ENCODE measurements at regions not wholly inside any gene's neighbourhood (a gene's known extent, or its start where the extent isn't known, plus 50 kb on each side); places are given as distances from the start of the nearest gene placed in this dataset.
A peak's percentile ranks its signal among the peaks of the same experiment; 100 is the strongest.

GRCh38 chr15:69647142-69647513 is 194.5 kb downstream of the RPLP1 start:
- 45 to 68% (median 59%) methylated on average over 1 of the region's 1 CpG for WGBS, 3 donors
- Histone ChIP-seq H3K36me3 (no peaks in the 10 kb centered on the region), H3K4me1 (ENCODE audit: insufficient read depth) (peaks cover 4% of the 10 kb centered on the region), H3K27ac (no peak overlapping the region), H3K9me3 (no peaks in the 10 kb centered on the region), H3K4me3 (no peak overlapping the region), H3K27me3 (no peaks in the 10 kb centered on the region)
- intact Hi-C loops (cut with DNase I) = loop anchor here in 1 of 4 donors (10.0 kb wide), 1 partner anchor 152 kb away; no protein-coding TSS in a partner anchor
- DNase-seq = peak in 1 of 5 donors; percentile 4
- no peak for TF ChIP-seq EP300 (IDR thresholded peaks at IDR 0.05)
- TF ChIP-seq POLR2A (IDR thresholded peaks at IDR 0.05) = no peak
- no peak for TF ChIP-seq CTCF (IDR thresholded peaks at IDR 0.05)

- TF ChIP-seq EP300 (IDR thresholded peaks at IDR 0.05) (no peak), POLR2A (IDR thresholded peaks at IDR 0.05) (no peak), CTCF (IDR thresholded peaks at IDR 0.05) (no peak)
- peak in 1 of 5 donors; percentile 6 for DNase-seq
- Histone ChIP-seq H3K36me3 (no peaks in the 10 kb centered on the region), H3K4me1 (ENCODE audit: insufficient read depth) (peaks cover 4% of the 10 kb centered on the region), H3K9me3 (no peaks in the 10 kb centered on the region), H3K27me3 (no peaks in the 10 kb centered on the region), H3K4me3 (no peak overlapping the region), H3K27ac (no peak overlapping the region)
- WGBS, 3 donors = 3 to 10% (median 6%) methylated on average over 14 of the region's 14 CpGs
- intact Hi-C loops (cut with DNase I) = loop anchor here in 1 of 4 donors (10.0 kb wide), 1 partner anchor 153 kb away; no protein-coding TSS in a partner anchor
Measured at GRCh38 chr15:69648212-69648611, 195.6 kb downstream of the RPLP1 start.

GRCh38 chr15:69648775-69649735 is 196.4 kb downstream of the RPLP1 start:
- H3K27ac ChIP-seq = no peak overlapping the region
- no peaks in the 10 kb centered on the region for H3K9me3 ChIP-seq
- no peak overlapping the region for H3K4me3 ChIP-seq
- 75 to 78% (median 77%) methylated on average over 13 of the region's 13 CpGs for WGBS, 3 donors
- TF ChIP-seq EP300 (IDR thresholded peaks at IDR 0.05) = no peak
- no peak for TF ChIP-seq POLR2A (IDR thresholded peaks at IDR 0.05)
- no peak for TF ChIP-seq CTCF (IDR thresholded peaks at IDR 0.05)
- intact Hi-C loops (cut with DNase I) = loop anchor here in 1 of 4 donors (10.0 kb wide), 1 partner anchor 154 kb away; no protein-coding TSS in a partner anchor
- H3K27me3 ChIP-seq = no peaks in the 10 kb centered on the region
- no peaks in the 10 kb centered on the region for H3K36me3 ChIP-seq
- DNase-seq = peak in 1 of 5 donors; percentile 2
- peaks cover 4% of the 10 kb centered on the region for H3K4me1 ChIP-seq (ENCODE audit: insufficient read depth)

GRCh38 chr15:69652293-69652692 is 199.7 kb downstream of the RPLP1 start:
- 97 to 100% (median 100%) methylated on average over 1 of the region's 1 CpG for WGBS, 3 donors
- TF ChIP-seq CTCF (IDR thresholded peaks at IDR 0.05) = no peak
- no peak for TF ChIP-seq POLR2A (IDR thresholded peaks at IDR 0.05)
- TF ChIP-seq EP300 (IDR thresholded peaks at IDR 0.05) = no peak
- Histone ChIP-seq H3K9me3 (no peaks in the 10 kb centered on the region), H3K4me1 (ENCODE audit: insufficient read depth) (peaks cover 4% of the 10 kb centered on the region), H3K27ac (no peak overlapping the region), H3K36me3 (no peaks in the 10 kb centered on the region), H3K4me3 (no peak overlapping the region), H3K27me3 (no peaks in the 10 kb centered on the region)
- intact Hi-C loops (cut with DNase I) = no loop called here
- DNase-seq = no peak
